ENCODE measurements at regions not wholly inside any gene's neighbourhood (a gene's known extent, or its start where the extent isn't known, plus 50 kb on each side); places are given as distances from the start of the nearest gene placed in this dataset.

DNA sequence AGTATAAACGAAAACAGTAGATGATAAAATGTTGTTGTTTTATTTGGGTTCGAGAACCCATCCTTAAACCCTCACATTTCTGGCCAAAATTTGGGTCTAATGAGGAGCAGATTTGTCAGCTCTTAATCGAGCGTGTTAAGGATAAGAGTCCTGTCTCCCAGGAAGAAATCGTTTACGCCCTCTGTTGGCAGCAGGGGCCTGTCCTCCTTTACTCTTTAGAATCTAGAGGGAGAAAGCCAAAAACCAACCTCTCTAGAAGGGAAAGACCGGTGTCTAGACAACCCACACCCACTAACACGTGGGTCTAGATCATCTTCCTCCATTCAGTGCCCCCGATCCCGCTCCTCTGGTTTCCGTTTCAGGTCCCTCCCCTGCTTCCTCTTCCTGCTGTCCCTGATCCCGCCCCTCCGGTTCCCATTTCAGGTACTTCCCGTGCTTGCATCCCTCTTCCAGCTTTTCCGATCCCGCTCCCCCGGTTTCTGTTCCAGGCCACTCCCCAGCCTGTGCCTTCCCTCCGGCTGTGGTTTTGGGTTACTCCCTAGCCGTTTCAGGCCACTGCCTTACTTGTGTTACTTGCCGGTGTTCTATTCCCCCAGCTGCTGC is 339.1 kb downstream of the PAPSS1 start (continued):
- TF ChIP-seq YY1 (IDR thresholded peaks at IDR 0.05; ENCODE audit: low read depth, low read length) (no peak), MYB (IDR thresholded peaks at IDR 0.05; ENCODE audit: borderline replicate concordance, low read depth, low read length) (no peak), SUPT20H (IDR thresholded peaks at IDR 0.05; ENCODE audit: borderline replicate concordance, control insufficient read depth, low read depth, low read length) (no peak), ZNF207 (IDR thresholded peaks at IDR 0.05; ENCODE audit: borderline replicate concordance) (no peak), RAD21 (IDR thresholded peaks at IDR 0.05; ENCODE audit: insufficient read depth, low read depth, low read length) (no peak), NFYA (IDR thresholded peaks at IDR 0.05; ENCODE audit: borderline replicate concordance, low read depth, low read length) (no peak), ETV6 (conservative IDR thresholded peaks at IDR 0.05 in 1 of 2, IDR thresholded peaks at IDR 0.05 in 1 of 2; ENCODE audit: borderline replicate concordance in 1 of 2, low read depth in 1 of 2) (no peak), CBFB (IDR thresholded peaks at IDR 0.05; ENCODE audit: low read depth) (no peak), POLR2A (IDR thresholded peaks at IDR 0.05; ENCODE audit: low read depth, low read length) (no peak)
- TF ChIP-seq, protein P1, sequence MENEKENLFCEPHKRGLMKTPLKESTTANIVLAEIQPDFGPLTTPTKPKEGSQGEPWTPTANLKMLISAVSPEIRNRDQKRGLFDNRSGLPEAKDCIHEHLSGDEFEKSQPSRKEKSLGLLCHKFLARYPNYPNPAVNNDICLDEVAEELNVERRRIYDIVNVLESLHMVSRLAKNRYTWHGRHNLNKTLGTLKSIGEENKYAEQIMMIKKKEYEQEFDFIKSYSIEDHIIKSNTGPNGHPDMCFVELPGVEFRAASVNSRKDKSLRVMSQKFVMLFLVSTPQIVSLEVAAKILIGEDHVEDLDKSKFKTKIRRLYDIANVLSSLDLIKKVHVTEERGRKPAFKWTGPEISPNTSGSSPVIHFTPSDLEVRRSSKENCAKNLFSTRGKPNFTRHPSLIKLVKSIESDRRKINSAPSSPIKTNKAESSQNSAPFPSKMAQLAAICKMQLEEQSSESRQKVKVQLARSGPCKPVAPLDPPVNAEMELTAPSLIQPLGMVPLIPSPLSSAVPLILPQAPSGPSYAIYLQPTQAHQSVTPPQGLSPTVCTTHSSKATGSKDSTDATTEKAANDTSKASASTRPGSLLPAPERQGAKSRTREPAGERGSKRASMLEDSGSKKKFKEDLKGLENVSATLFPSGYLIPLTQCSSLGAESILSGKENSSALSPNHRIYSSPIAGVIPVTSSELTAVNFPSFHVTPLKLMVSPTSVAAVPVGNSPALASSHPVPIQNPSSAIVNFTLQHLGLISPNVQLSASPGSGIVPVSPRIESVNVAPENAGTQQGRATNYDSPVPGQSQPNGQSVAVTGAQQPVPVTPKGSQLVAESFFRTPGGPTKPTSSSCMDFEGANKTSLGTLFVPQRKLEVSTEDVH (IDR thresholded peaks at IDR 0.05; ENCODE audit: low read depth, partially characterized antibody): no peak
- TF ChIP-seq, protein P2, sequence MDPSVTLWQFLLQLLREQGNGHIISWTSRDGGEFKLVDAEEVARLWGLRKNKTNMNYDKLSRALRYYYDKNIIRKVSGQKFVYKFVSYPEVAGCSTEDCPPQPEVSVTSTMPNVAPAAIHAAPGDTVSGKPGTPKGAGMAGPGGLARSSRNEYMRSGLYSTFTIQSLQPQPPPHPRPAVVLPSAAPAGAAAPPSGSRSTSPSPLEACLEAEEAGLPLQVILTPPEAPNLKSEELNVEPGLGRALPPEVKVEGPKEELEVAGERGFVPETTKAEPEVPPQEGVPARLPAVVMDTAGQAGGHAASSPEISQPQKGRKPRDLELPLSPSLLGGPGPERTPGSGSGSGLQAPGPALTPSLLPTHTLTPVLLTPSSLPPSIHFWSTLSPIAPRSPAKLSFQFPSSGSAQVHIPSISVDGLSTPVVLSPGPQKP (IDR thresholded peaks at IDR 0.05; ENCODE audit: low read depth, low read length): no peak
- TF ChIP-seq, protein P3, sequence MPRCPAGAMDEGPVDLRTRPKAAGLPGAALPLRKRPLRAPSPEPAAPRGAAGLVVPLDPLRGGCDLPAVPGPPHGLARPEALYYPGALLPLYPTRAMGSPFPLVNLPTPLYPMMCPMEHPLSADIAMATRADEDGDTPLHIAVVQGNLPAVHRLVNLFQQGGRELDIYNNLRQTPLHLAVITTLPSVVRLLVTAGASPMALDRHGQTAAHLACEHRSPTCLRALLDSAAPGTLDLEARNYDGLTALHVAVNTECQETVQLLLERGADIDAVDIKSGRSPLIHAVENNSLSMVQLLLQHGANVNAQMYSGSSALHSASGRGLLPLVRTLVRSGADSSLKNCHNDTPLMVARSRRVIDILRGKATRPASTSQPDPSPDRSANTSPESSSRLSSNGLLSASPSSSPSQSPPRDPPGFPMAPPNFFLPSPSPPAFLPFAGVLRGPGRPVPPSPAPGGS (IDR thresholded peaks at IDR 0.05; ENCODE audit: borderline replicate concordance, insufficient read depth, low read depth, low read length, poor library complexity, severe bottlenecking): no peak
